ENCODE measurements at regions not wholly inside any gene's neighbourhood (a gene's known extent, or its start where the extent isn't known, plus 50 kb on each side); places are given as distances from the start of the nearest gene placed in this dataset.

GRCh38 chr5:167244583-167244982 is 1046.9 kb upstream of the WWC1 start:
- intact Hi-C loops (cut with micrococcal nuclease), result no loop called here
- no peak overlapping the region for H3K27ac Mint-ChIP-seq
- Histone ChIP-seq H3K9ac (ENCODE audit: low read length) (no peak overlapping the region), H4K20me1 (ENCODE audit: control insufficient read depth, insufficient read depth, low read length, poor library complexity, severe bottlenecking) (no peaks in the 10 kb centered on the region), H3K79me2 (ENCODE audit: control insufficient read depth, insufficient read depth, low read length) (no peaks in the 10 kb centered on the region), H3K4me1 (ENCODE audit: control insufficient read depth in 2 of 2, insufficient read depth in 2 of 2, low read length in 2 of 2) (no peaks in the 10 kb centered on the region), H3K36me3 (replicated peaks in 1 of 2; ENCODE audit: control extremely low read depth in 1 of 2, control insufficient read depth in 1 of 2, extremely low read depth in 1 of 2, insufficient read depth in 2 of 2, low read length in 1 of 2) (no peaks in the 10 kb centered on the region), H3K4me2 (replicated peaks; ENCODE audit: low read depth, low read length, poor library complexity, severe bottlenecking) (no peak overlapping the region), H2AFZ (ENCODE audit: insufficient read depth, low read depth, low read length, poor library complexity, severe bottlenecking) (no peak overlapping the region), H3K4me3 (ENCODE audit: control extremely low read depth in 1 of 5, extremely low read depth in 1 of 5, insufficient read depth in 1 of 5, low read depth in 2 of 5, low read length in 4 of 5) (no peak overlapping the region), H3K27me3 (replicated peaks in 1 of 4; ENCODE audit: control extremely low read depth in 1 of 4, control insufficient read depth in 3 of 4, insufficient read depth in 4 of 4, low read length in 3 of 4) (no peaks in the 10 kb centered on the region), H3K9me3 (ENCODE audit: control extremely low read depth in 1 of 3, control insufficient read depth in 2 of 3, insufficient read depth in 1 of 3, low read length in 2 of 3) (no peaks in the 10 kb centered on the region), H3K27ac (ENCODE audit: low read length in 2 of 2) (no peak overlapping the region)
- no peak for ATAC-seq (ENCODE audit: low read depth)
- peaks cover 2% of the 10 kb centered on the region for H3K9me3 Mint-ChIP-seq (ENCODE audit: insufficient read depth)
- ChIA-PET POLR2A (no interaction called here), CTCF (no interaction called here)
- DNase-seq, result no peak
- no peaks in the 10 kb centered on the region for H3K4me1 Mint-ChIP-seq
- 60% methylated on average over 3 of the region's 4 CpGs for WGBS (ENCODE audit: insufficient coverage)
- H3K4me3 Mint-ChIP-seq, result no peak overlapping the region
- H3K27me3 Mint-ChIP-seq, result no peaks in the 10 kb centered on the region
- TF ChIP-seq EZH2 (IDR thresholded peaks at IDR 0.05; ENCODE audit: borderline replicate concordance, insufficient read depth, low read depth, low read length, poor library complexity, severe bottlenecking), result no peak
- no peak for TF ChIP-seq CTCF (IDR thresholded peaks at IDR 0.05)

GRCh38 chr5:167245868-167246267 is 1045.6 kb upstream of the WWC1 start:
- no peak overlapping the region for H3K27ac Mint-ChIP-seq
- H3K79me2 ChIP-seq (ENCODE audit: control insufficient read depth, insufficient read depth, low read length), result no peaks in the 10 kb centered on the region
- no peak overlapping the region for H3K9ac ChIP-seq (ENCODE audit: low read length)
- H3K27me3 Mint-ChIP-seq, result no peaks in the 10 kb centered on the region
- no peaks in the 10 kb centered on the region for H3K36me3 ChIP-seq (replicated peaks in 1 of 2; ENCODE audit: control extremely low read depth in 1 of 2, control insufficient read depth in 1 of 2, extremely low read depth in 1 of 2, insufficient read depth in 2 of 2, low read length in 1 of 2)
- ChIA-PET POLR2A (no interaction called here), CTCF (no interaction called here)
- WGBS (ENCODE audit: insufficient coverage), result no CpG with 5 or more reads among the region's 1 CpG
- DNase-seq (no peak), ATAC-seq (ENCODE audit: low read depth) (no peak)
- H2AFZ ChIP-seq (ENCODE audit: insufficient read depth, low read depth, low read length, poor library complexity, severe bottlenecking), result no peak overlapping the region
- H3K4me2 ChIP-seq (replicated peaks; ENCODE audit: low read depth, low read length, poor library complexity, severe bottlenecking), result no peak overlapping the region
- H3K4me3 ChIP-seq (ENCODE audit: control extremely low read depth in 1 of 5, extremely low read depth in 1 of 5, insufficient read depth in 1 of 5, low read depth in 2 of 5, low read length in 4 of 5), result no peak overlapping the region
- H3K27ac ChIP-seq (ENCODE audit: low read length in 2 of 2), result no peak overlapping the region
- no peaks in the 10 kb centered on the region for H3K27me3 ChIP-seq (replicated peaks in 1 of 4; ENCODE audit: control extremely low read depth in 1 of 4, control insufficient read depth in 3 of 4, insufficient read depth in 4 of 4, low read length in 3 of 4)
- H3K9me3 ChIP-seq (ENCODE audit: control extremely low read depth in 1 of 3, control insufficient read depth in 2 of 3, insufficient read depth in 1 of 3, low read length in 2 of 3), result no peaks in the 10 kb centered on the region
- H3K4me1 Mint-ChIP-seq, result no peaks in the 10 kb centered on the region
- no peaks in the 10 kb centered on the region for H3K4me1 ChIP-seq (ENCODE audit: control insufficient read depth in 2 of 2, insufficient read depth in 2 of 2, low read length in 2 of 2)
- intact Hi-C loops (cut with micrococcal nuclease), result no loop called here
- TF ChIP-seq EZH2 (IDR thresholded peaks at IDR 0.05; ENCODE audit: borderline replicate concordance, insufficient read depth, low read depth, low read length, poor library complexity, severe bottlenecking) (no peak), CTCF (IDR thresholded peaks at IDR 0.05) (no peak)
- no peak overlapping the region for H3K4me3 Mint-ChIP-seq
- peaks cover 2% of the 10 kb centered on the region for H3K9me3 Mint-ChIP-seq (ENCODE audit: insufficient read depth)
- H4K20me1 ChIP-seq (ENCODE audit: control insufficient read depth, insufficient read depth, low read length, poor library complexity, severe bottlenecking), result no peaks in the 10 kb centered on the region
